GM03348 (cell line): ENCODE measurements at regions not wholly inside any gene's neighbourhood (a gene's known extent, or its start where the extent isn't known, plus 50 kb on each side); places are given as distances from the start of the nearest gene placed in this dataset.

Experiments used
- DNase-seq: peaks from one replicate; pipeline ENCODE4 v3.0.0; 2012; ENCODE audit warnings: low spot score

DNA sequence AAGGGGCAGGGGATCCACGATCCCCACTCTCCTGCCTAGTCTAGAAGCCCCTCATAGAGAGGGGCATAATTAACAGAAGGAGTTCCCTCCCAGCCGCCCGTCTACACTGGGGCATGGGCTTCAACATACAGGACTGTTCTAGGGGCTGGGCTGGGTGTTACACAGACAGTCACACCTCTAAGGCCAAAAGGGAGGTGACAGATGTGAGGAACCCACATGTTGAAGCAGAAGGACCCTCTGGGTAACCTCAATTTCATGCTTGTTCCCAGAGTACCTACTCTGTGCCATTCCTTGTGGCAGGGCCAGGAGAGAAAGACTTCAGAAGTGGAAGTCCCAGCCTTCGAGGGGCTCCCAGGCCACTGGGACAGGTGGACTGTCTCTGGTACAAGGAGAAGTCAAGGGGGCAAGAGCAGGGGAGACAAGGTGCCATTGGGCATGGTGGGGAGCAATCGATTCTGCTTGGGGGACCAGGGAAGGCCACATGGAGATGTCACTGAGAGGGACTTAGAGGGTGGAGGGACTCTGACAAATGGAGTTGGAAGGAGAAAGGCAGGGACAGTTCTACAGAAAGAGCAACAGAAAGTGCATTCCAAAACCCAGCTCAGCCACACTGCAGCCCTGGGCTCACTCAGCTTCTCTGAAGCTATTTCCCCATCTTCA lies 71.3 kb downstream of the CPN2 start:
- no peak for DNase-seq

DNA sequence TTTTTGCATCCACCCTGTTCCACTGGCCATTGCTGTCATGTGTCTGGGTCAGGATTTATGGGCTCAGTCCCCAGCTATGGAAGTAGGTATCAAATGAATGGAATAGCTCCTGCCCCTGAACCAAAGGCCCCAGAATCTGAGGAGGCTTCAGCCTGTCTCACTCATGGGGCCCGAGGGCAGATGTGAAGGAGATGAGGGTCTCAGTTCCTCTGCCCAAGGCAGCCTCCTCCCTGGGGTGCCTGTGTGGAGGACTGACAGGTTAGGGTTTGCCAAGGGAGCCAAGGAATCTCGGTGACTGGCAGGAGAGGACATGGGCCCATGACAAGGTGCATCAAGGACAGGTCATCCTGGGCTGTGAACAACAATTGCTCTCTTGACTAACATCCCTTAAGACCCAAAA lies 70.4 kb downstream of the CPN2 start:
- DNase-seq, result no peak

DNA sequence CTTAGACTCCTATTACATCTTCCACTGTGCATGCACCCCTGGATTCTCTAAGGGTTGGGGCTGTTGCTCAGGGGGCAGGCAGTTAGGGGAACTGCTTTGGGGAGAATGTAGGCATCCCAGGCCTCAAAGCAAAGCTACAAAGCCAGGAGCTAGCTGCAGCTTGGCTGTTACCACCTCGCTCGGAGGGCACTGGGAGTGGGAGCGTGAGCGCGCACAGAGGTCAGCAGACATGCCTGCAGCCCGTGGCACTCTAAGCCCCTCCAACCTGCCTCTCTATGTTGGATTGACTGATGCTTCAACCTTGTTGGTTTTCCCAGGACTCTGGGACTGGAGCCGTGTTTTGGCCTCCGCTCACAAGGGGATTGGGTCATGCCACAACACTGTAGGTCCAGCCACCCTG lies 69.8 kb downstream of the CPN2 start:
- DNase-seq, result no peak

DNA sequence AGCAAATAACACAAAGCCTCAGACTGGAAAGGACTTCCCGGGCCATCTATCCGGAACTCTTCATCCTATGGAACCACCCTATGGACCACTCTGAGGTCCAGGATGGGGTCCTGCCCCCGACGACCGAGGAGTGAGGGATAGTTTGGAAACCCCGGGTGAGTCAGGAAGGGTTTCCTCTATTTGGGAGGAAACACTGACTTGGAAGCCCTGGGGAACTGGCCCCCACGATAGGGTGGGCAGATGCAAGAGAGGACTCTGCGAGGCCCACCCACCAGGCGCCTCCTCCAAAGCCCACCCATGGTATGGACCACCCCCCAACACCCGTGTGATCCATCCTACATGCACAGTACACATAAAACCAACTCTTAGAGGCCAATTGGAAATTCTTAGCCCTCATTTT lies 69.4 kb downstream of the CPN2 start:
- DNase-seq, result no peak

- no peak for DNase-seq
These were observed 68.5 kb downstream of the CPN2 start for GRCh38 chr3:194282436-194283122.

DNA sequence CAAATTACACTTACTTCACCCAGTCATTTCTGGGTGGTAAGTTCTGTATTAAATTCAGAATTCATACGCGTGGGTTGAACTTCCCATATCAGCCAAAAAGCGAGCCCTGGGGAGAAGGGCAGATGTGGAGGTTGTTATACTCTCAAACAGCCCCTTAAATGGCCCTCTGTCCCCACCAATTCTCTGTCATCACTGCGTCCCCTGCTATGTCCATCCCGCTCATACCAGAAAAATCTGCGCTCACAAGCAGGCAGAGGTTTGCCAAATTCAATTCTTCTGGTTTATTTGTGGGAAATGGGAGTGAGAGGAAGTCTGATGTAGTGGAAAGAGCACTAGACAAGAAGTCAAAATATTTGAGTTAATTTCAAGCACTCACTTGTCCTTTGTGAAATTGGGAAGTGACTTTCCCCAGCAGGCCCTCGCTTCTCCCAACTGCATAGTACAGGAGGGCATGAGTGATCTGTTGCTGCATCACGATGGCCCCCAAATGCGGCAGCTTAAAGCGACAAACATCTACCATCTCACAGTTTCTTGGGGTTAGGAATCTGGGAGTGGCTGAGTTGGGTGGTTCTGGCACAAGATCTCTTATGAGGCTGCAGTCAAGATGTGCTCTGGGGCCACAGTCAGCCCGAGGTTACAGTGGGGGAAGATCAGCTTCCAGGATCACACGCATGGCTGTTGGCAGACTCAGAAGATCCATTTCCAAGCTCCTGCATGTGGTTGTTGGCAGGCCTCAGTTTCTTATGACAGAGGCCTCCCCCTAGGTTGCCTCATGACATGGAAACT lies 67.7 kb downstream of the CPN2 start:
- peak; percentile 82 for DNase-seq

DNA sequence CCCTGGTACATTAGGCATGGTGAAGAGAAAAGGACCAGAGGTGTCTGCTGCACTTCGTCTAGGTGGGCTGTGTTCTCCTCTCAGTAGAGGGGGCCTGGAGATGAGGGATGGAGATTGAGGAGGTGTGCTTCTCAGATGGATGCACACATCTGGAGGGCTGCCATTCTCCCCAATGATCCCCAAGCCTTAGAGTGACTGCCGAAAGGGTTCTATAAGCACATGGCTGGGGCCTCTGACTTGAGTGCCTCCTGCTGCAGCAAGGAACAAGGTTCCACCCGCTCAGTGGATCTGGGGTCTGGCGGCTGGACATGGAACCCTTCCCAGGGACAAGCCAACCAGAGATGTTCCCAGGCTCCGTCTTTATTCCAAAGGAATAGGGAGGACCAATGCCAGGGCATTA lies 66.8 kb downstream of the CPN2 start:
- no peak for DNase-seq

- peak; percentile 40 for DNase-seq
These were observed 65.9 kb downstream of the CPN2 start for GRCh38 chr3:194285024-194285849.

DNA sequence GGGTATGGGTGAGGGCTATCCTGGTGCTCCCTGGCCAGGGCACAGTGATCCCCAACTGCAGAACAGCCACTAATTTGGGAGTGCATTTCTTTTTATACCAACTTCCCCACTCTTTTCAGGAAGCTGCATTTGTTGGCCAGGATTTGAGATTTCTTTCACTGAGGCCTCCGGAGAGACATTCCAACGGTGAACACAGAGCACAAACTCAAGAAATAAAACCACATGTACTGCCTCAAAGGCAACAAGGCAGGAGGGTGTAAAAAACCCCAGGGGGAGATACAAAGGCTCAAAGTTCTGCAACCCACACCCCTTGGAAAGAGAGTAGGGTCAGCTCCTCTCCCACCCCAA lies 65.3 kb downstream of the CPN2 start:
- peak; percentile 36 for DNase-seq

GRCh38 chr3:194286375-194287146 lies 64.6 kb downstream of the CPN2 start:
- DNase-seq, result no peak

DNA sequence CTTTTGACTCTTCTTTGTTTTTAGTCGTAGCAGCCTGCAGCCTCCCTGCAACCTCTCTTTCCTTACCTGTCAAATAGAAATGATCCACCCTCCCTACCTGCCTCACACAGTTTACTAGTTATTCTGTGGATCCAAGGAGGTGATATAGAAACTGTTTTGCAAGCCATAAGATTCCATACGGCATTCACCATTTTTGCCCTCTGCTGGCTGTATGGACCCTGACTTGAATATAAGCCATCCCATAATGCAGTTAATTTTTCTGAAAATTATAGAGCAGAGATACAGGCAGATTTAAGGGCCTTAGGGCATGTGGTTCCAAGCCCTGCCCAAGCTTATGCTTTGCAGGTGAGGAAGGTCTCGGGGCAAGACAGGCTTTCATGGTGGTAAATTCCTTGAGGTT lies 63.8 kb downstream of the CPN2 start:
- no peak for DNase-seq

DNA sequence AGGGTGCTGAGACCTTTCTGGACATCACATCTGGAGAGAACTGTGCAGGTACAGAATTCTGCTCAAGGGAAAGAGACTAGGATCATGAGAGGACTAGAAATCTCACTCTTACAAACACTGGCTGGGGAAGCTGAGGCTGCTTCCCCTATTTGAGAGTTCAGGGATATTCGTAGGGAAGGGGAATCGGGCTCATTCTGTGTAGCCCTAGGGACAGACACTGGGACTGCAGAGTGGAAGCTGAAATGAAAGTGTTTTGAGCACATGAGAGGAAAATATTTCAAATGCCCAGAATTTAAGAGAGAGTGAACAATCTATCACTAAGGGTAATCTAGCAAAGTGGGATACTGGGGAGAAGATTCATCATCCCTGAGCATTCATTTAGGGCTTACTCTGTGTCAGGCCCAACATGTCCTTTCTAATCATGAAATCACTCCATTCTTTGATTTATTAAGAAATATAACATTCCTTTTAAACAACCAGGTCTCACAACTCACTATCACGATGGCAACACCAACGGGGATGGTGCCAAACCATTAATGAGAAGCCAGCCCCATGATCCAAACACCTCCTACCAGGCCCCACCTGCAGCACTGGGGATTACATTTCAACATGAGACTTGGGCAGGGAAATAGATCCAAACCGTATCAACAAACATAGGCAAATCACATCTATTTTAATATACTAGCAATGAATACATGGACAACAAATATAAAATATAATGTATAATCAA lies 63.0 kb downstream of the CPN2 start:
- no peak for DNase-seq
